ENCODE measurements at regions not wholly inside any gene's neighbourhood (a gene's known extent, or its start where the extent isn't known, plus 50 kb on each side); places are given as distances from the start of the nearest gene placed in this dataset.

DNA sequence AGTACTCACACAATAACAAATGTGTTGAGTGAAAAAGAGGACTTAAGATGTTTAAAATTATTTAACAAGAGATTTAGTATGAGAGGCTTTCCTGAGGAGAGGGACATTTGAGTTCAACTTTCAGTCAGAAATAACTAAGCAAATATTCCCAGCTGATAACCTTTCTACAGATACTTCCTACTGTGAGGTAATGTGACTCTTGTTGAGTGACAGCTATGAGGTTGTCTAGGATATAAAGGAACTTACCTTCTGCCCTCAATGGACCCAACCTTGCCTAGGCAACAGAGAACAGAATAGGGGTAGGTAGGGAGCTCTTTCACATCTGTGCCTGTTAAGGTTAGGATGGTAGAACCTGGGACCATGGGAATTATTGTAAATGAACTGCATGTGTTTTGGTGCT is 54.7 kb downstream of the GLUD2 start:
- no peak for DNase-seq (ENCODE audit: low read depth in 2 of 3, low spot score in 2 of 3)

DNA sequence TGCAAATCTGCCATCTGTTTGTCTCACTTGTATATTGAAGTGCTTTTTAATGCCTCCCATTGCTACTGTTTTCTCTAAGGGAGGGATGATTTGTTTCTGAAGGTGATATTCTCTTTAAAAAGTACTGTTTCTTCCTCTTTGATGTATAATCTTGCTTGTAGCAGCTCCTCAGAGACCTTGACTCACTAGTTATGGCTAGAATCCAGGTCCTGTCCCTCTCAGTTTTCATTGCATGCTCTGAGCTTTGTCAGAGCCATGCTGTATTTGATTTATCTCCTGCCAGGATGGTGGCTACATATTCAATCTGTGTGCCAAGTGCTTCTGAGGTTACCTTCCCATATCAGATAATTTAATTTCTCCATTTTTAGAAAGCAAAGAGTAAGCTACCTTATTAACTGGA is 56.0 kb downstream of the GLUD2 start:
- DNase-seq (ENCODE audit: low read depth in 2 of 3, low spot score in 2 of 3) = no peak

DNA sequence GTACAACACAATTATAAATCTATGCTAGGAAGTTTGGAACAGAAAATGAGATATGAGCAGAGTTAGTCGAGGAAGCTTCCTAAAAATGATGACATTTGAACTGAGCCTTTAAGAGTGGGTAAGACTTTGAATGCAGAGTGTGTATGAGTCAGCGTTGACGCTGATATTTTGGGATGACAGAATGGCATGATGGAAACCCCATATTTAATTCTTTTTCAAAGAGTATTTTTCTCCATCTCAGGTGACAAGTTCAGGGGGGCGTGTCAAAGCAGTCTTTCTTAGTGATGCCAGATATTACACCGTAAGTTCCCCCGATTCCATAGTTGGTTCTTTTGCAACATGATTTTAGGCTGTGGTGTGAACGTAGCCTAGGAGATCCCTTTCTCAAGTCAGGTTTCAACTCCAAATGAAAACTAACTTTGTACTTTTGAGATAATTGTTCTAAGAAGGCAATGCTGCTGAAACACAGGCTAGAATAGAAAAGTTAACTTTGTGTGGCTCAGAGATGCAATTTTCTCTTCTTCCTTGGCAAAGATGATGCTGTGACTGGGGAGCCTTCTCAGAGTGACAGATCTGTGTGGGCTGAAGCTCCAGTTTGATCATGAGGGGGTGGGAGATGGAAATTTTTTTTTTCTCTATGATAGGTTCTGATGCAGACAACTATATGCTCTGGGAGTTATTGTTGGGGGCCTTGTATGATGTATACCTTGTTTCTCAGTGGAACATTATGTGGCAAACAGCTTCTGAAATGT is 59.2 kb downstream of the GLUD2 start:
- DNase-seq (ENCODE audit: low read depth in 2 of 3, low spot score in 2 of 3) = no peak

DNA sequence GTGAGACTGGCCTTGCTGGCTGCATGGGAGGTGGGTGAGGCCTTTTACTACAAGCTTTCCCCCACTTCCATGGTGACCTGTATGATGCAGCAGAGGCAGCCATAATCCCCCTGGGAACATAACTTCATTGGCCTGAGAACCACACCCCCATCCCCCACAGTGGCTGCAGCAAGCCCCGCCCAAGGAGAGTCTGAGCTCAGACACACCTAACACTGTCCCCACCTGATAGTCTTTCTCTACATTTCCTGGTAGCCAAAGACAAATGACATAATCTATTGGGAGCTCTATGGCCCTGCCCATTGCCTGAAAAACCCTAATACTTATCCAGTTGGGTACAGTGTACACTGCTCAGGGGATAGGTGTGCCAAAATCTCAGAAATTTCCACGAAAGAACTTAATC is 62.6 kb downstream of the GLUD2 start:
- no peak for DNase-seq (ENCODE audit: low read depth in 2 of 3, low spot score in 2 of 3)

DNA sequence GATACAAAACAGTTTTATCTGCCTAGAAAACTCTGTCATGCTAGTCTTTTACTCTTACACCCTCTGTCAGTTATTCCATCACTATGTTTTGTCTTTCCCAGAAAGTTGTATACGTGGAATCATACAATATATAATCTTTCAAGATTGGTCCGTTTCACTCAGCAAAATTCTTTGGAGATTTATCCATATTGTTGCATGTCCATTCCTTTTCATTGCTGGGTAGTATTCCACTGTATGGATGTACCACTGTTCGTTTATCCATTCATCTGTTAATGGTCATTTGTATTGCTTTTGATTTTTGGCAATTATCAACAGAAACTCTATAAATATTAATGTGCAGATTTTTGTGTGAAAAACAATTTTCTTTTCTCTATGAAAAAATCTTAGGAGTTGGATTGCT is 63.1 kb downstream of the GLUD2 start:
- DNase-seq (ENCODE audit: low read depth in 2 of 3, low spot score in 2 of 3) = no peak

DNA sequence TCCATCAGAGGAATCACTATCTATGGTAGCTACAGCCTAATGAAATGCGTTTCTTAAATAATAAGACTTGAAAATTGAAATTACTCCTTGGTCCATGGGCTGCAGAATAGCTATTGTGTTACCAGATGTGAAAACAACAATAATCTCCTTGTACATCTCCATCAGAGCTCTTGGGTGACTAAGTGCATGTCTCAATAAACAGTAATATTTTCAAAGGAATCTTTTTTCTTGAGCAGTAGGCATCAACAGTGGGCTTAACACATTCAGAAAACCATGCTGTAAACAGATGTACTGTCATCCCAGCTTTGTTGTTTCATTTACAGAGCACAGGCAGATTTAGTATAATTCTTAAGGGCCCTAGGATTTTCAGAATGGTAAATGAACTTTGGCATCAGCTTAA is 67.3 kb downstream of the GLUD2 start:
- DNase-seq (ENCODE audit: low read depth in 2 of 3, low spot score in 2 of 3) = no peak

DNA sequence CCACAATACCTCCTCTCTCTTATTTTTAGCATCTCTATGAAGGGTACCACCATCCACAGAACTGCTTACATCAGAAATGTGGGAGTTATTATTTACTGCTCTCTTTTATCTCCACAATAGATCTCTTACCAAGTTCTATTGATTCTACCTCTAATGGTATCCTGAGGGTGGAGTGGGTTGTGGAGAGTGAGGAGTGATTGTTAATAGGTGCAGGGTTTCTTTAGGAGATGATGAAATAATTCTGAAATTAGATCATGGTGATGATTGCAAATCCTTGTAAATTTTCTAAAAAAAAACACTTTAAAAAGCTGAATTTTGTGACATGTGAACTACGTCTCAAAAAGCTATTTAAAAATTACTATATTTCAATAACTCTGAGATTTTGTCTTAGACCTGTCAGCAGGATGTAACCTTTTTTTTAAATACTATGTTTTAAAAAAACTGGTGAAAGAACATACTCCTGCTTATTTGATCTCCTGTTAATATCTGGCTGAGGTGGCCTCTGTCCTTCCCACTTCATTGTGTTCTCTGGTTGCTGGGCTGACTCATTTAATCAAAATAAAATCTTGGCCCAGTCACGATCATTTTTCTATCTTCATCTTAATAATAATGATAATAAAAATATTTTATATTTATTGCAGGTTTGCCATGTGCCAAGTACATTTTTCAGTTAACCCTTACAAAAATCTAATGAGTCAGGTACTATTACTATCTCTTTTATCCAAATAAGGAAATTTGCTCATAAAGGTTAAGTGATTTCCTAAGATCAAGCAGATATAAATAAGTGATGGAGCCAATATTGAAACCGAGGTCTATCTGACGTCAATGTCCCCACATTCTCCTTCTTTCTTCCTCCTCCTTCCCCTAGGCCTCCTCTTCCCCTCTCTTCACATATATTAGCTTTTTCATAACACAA is 73.5 kb downstream of the GLUD2 start:
- no peak for DNase-seq (ENCODE audit: low read depth in 2 of 3, low spot score in 2 of 3)

DNA sequence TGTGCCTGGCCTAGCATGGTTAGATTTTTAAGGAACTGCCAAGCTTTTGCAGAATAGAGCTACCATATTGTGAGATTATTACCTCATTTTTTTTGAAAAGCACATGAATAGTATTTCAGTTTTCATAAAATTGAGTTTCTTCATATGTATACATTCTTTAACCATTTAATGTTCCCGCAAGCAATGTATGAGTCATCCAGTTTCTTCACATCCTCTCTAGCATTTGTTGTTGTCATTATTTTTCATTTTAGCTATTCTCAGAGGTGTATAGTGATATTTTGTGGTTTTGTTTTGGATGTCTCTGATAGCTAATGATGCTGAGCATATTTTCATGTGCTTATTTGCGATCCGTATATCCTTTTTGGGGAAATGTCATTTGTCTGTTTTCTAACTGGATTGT is 74.9 kb downstream of the GLUD2 start:
- DNase-seq (ENCODE audit: low read depth in 2 of 3, low spot score in 2 of 3) = no peak

DNA sequence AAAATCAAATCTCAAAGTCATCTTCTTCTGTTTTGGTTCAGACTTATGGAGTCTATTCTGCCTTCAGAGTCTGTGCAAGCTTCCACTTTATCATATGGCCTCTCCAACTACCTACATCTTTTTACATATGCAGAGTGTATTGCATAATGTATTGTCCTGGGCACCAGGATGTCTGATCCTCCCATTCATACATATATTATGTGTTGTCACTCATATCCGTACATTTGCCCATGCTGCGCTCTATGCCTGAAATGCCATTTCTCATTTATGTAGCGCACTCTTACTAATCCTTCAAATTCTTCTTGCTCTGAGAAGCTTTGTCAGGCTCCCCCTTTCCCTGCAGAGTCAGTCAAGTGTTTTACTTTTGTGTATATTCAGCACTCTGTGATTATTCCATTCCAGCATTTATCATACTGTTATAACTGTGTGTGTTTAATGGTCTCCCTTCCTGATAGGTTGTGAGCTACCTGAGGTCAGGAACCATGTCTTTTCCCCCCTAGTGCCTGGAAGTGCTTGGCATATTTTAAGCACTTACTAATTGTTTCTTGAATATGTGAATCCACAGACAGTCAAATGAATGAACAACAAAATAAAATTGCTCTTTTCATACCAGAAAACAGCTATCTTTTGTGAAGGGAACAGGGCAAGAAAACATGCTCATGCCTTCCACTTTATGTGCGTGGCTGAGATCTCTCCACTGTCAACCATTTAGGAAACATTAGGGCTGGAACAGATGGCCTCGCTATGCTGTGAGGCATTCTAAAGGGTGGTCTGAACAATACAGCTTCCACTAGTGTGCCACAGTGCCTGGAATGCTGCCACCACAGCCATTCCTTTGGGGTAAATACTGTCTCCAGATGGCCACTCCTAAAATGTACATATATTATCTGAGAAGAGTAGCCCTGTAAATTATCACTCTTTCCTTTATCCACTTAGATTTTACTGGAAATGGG is 81.8 kb downstream of the GLUD2 start:
- no peak for DNase-seq (ENCODE audit: low read depth in 2 of 3, low spot score in 2 of 3)

DNA sequence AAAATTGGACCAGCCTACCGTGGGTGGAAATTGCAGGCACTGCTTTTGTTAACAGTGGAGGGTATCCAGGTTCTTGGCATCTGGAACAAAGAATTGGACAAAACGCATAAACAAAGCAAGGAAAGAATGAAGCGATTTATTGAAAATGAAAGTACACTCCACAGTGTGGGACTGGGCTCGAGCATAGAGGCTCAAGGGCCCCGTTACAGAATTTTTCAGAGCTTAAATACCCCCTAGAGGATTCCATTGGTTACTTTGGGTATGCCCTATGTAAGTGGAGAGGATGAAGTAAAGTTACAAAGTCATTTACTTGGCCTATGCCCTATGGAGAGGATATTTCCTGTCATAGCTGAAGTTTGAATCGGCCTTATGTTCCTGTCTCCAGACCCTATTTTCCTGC is 85.3 kb downstream of the GLUD2 start:
- DNase-seq (ENCODE audit: low read depth in 2 of 3, low spot score in 2 of 3) = no peak

DNA sequence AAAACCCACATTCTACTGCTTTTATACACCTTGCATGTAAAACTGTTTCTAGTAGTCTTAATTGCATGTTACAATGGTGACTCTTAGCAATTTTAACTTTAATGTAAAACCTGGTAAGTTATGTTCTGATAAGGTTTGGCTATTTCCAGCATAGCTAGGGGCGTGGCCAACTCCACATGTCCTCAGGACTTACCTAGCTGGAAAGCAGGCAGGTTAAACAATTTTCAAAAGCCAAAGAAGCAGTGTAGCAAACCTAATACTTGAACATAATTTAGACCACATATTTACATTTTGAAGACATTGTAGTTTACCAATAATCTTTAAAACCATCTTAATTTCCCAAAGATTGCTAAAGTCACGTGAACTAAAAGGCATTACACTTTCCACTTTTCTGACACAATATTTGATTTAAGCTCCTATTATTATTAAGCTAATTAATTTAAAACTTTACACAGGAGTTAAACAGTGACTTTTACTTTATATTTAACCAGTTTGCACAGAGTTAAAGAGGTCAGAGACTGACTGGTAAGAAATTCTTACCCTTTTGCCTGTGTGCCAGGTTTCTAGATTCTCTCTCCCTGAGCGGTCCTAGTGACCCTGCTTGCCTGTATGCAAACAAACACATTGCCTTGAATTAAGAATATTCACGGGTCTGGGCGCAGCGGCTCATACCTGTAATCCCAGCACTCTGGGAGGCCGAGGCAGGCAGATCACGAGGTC is 88.2 kb downstream of the GLUD2 start:
- DNase-seq (ENCODE audit: low read depth in 2 of 3, low spot score in 2 of 3) = no peak

DNA sequence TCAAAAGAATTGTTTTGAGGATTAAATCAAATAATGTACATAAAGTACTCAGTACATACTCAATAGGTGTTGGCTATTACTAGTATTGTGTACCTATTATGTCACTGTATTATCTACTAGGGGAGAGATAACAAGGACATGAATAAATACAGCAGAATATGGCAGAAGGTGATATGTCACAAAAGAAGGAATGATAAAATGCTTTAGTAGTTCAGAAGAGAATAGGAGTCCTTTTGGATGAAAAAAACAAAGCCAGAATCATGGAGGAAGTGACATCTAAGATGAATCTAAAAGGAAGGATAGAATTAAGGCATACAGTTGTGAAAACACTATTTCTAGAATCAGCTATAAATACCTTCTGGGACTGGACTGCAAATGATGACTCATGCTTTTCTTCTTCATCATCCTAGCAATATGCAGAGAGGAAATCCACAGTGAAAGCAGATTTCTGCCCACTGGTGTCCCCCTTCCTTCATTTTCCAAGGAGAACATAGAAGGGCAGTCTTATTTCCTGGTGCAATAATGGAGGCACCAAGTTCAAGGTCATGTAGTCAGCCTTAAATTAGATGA is 98.7 kb downstream of the GLUD2 start:
- DNase-seq (ENCODE audit: low read depth in 2 of 3, low spot score in 2 of 3) = no peak

DNA sequence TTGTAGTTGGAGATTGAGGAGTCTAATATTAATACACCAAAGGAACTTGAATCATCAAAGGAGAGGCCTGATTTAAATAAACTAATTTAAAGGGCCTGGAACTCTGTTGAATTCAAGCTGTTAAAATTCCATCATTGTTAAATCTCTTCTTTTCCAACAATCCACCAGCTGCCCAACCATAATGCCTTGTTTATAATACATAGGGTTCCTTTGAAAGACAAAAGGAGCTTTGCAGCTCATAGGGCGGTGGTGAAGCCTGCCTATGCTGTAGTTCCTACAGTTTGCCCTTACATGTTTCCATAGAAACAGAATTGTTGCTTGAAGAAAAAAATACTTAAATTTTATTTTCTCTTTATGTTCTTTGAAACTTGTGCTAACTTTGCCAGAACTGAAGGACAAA is 102.8 kb downstream of the GLUD2 start:
- no peak for DNase-seq (ENCODE audit: low read depth in 2 of 3, low spot score in 2 of 3)

DNA sequence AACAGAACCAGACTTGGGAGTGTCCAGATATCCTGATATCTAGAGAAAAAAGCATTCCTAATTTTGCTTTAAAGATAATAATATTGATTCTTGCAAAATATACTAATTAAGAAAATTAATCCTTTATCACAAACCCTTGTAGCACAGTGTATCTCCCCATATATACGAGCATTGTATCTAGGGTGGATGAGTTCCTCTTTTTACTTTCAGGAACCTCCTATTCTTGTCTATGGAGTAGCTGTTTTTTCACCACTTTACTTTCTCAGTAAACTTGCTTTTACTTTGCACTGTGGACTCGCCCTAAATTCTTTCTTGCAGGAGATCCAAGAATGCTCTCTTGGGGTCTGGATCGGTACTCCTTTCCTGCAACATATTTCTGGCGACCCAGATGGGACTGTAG is 103.9 kb downstream of the GLUD2 start:
- no peak for DNase-seq (ENCODE audit: low read depth in 2 of 3, low spot score in 2 of 3)

DNA sequence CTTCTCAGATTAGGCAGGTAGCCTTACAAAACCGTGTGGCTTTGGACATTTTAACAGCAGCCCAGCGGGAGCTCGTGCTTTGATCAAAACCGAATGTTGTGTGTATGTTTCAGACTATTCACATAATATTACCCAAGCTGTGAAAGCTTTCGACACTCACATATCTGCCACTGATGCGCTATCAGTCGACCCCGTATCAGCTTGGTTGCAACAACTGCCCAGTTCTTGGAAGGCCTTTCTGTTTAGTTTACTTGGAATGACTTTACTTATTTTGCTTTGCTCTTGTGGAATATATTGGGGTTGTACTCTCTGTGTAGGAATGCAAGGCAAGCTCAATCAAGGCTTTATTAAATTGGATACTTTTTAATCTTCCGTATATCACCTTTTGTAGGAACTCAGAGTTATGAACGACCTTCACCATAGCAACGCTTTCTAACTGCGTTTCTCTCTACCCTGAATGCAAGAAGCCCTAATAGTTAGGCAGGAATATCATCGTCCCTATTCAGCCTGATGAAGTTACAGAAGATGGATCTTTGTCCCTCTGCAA is 107.5 kb downstream of the GLUD2 start:
- no peak for DNase-seq (ENCODE audit: low read depth in 2 of 3, low spot score in 2 of 3)

DNA sequence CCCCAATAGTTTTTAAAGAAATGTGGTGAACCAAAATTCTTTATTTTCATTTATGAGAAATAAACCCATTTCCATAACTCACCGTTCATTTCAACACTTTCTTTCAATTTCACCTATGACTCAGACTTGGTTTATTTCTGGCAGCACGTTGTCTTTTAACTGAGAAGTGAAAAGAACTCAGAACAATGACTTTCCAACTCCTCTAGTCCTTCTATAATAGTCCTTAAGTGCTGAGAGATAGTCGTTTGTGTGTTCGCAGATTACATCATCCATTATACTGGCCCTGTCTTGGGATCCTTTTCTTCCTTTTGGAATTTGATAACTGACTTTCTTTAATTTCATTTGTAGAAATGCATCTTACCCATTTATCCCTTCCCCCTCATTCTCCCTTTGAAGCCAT is 113.6 kb downstream of the GLUD2 start:
- DNase-seq (ENCODE audit: low read depth in 2 of 3, low spot score in 2 of 3) = no peak

DNA sequence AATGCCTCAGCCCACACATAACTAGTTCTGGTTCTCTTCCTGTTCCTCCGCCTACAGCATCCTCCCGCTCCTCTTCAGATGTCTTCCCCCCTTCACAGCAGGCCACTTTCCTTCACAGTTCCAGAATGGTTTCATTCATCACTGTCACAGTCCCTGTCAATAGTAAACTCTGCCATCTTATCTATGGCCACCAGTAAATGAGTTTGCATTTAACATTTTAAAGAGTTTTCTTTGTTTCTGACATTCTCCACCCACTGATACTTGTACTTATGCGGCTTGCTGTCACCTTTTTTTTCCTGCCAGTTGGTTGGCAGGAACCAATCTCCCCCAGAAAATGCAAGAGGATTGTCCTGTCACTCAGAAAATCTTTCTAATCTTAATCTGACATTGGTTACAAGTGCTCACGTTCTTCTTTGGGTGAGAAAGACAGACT is 114.1 kb downstream of the GLUD2 start:
- no peak for DNase-seq (ENCODE audit: low read depth in 2 of 3, low spot score in 2 of 3)

DNA sequence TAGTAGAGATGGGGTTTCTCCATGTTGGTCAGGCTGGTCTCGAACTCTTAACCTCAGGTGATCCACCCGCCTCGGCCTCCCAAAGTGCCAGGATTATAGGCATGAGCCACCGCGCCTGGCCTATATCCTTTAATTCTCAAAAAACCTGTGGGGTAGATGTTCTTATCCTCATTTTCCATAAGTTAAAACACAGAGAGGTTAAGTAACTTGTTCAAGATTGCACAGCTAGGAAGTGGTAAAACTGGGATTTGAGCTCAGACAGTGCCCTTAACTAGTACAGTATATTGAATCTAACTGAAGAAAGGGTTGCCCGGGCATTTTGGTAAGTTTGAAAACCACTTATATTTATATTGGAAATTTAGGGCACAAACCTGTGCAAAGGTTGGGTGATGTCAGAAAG is 116.0 kb downstream of the GLUD2 start:
- DNase-seq (ENCODE audit: low read depth in 2 of 3, low spot score in 2 of 3) = no peak

DNA sequence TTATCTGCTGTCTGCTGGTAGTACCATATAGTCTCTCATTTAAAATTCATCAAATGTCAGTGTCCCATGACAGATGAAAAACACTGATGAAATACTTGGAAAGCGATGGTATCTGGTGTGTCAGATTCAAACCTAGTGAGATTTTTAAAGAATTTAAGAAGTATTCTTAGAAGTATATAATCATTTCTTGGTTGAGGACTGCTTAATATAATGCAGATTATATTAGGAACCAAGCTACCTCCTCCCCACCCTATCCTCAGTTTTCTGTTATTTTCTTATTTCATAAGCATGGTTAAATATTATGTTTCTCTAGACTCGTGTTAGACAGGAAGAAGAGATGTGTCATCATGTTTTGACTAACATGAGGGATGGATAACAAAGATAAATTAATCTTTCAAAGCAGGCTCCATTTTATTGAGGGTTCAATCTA is 118.5 kb downstream of the GLUD2 start:
- DNase-seq (ENCODE audit: low read depth in 2 of 3, low spot score in 2 of 3) = no peak

Data from activated CD8-positive, alpha-beta memory T cell treated with anti-CD3 and anti-CD28 coated beads for 48 hours (primary cell).